NCI-H1105 treated with DMSO at 0.1 percent for 48 hours (cell line): ENCODE measurements at regions not wholly inside any gene's neighbourhood (a gene's known extent, or its start where the extent isn't known, plus 50 kb on each side); places are given as distances from the start of the nearest gene placed in this dataset.
A peak's percentile ranks its signal among the peaks of the same experiment; 100 is the strongest.

Experiments used
- DNase-seq: peaks from one replicate; lab custom pipeline; 2025; lab: John Stamatoyannopoulos, UW

DNA sequence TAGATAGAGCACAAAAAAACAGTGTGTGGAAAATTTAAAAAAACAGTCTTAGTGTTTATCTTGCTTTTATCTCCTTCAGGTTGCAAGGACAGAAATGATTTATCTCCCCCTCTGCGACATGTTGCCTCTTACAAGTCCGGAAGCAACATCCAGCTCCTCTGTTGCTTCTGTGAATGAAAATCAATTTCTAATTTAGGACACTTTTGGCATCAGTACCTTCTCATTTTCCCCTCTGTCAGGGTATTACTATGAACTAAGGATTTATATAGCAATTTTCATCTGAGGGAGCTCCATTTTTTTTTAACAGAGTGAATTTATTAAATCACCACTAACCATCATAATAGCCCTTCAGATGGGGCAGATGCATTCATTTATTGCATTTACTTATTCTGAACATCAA, 116.6 kb upstream of the PLXNC1 start:
- no peak for DNase-seq

DNA sequence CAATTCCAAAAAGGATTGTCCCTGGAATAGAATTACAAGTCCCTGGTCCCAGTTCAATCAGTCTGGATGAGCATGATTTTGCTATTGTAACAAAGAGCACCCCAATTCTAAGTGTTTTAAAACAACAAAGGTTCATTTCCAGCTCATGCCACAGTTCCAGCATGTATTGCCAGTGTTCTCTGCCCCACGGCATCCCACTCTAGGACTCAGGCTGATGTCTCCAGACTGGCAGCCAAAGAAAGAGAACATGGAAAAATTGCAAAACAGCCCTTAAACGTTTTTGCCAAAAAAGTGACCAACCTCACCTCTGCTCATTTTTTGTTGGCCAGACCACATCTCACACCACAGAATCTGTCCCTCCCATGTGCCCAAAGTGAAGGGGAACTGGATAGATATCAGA, 116.0 kb upstream of the PLXNC1 start:
- no peak for DNase-seq

DNA sequence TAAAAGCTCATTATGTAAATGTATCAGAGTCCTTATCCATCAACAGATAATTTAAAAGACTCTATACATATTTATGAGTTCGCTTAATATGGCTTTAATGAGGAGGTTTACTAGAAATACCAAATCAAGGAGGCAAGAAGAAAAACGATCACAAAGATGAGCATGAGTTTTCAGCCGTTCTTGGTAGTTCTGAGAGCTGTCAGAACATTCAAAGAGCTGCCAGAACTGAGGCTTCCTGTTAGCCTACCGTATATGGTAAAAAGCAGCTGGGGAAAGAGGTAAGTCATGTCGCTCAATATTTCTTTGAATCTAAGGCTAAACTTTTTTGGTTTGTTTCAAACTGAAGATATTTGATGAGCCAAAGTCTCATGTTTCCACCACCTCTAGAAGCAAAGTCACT, 115.3 kb upstream of the PLXNC1 start:
- DNase-seq, result no peak

DNA sequence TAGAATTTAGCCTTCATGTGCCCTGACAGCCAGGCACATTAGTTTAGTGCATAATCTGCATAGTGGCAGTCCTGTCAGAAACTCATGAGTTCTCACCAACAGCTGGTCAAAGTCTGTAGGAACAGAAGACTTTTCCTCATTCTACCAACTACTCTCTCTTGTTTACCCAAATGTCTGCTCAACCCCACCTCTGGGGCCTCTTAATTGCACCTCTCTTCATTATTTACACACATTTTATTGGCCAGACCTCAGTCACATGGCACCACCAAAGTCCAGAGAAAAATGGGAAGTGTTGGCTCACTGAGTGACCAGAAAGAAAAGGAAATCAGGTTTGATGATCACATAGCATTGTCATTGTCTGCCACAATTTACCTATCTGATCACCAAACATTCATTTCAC, 114.6 kb upstream of the PLXNC1 start:
- no peak for DNase-seq

DNA sequence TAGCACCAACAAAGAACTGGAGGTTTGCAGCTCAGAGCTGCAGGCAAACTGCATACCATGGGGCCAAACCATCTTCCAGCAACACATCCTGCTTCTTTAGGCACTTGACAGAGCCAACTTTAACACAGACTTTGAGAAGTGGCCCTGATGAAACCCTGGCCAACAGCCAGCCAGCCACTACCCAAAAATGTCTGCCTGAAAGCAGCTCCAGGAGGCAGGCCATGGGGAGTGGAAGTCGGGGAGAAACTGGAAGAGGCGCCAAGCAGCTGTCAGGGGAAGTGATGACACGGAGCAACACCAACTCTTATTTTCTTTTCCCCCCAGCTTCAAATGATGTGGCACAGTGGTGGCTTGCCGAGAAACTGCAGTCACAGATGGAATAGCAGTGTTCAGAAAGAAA, 110.9 kb upstream of the PLXNC1 start:
- DNase-seq, result no peak

DNA sequence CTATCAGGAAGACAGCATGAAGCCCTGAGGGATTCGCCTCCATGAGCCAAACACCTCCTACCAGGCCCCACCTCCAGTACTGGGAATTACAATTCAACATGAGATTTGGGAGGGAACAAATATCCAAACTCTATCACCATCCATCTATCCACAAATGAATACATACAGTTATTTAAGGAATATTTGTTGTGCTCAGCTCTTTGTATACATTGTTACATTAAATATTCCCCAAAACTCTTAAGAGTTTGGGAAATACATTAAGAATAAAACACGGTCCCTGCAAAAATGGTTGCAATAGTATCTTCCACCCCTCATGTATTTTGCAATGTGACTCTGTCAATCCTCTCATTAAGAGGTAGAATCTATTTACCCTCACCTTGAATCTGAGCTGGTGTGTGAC, 109.8 kb upstream of the PLXNC1 start:
- DNase-seq, result no peak

DNA sequence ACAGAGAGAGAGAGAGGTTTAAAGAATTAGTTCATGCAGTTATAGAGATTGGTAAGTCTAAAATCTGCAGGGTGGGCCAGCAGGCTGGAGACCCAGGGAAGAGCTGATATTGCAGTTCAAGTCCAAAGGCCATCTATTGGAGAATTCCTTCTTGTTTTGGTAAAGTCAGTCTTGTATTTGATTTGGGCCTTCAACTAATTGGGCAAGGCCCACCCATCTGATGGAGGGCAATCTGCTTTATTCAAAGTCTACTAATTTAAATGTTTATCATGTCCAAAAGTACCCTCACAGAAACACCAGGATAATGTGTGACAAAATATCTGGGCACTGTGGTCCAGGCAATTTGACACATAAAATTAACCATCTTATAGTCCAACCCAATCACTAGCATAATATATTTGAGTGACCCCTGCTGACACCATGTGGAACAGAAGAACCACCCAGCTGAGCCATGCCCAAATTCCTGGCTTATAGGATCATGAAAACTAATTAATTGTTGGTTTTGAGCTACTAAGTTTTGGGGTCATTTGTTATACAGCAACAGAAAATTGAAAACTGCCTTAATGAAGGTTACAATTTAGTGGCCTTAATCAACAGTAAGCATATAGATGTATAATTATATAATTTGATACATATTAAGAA, 109.1 kb upstream of the PLXNC1 start:
- DNase-seq, result no peak

DNA sequence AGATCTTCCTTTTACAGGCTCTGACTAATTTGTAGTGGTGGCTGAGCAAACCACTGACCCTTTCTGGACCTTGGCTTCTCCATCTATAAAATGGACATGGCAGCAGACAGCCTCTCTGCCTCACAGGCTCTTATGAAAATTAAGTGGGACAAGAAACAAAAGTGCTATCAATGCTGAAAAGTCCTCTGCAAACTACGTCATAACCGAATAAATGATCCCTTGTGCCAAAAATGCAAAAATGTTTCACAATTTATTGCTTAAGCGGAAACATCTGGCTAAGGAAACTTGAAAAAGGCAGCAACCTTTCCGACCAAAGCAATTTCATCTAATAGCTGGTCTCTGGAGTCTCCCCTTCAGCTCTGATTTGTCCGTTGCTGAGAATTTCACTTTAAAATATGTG, 108.5 kb upstream of the PLXNC1 start:
- no peak for DNase-seq

DNA sequence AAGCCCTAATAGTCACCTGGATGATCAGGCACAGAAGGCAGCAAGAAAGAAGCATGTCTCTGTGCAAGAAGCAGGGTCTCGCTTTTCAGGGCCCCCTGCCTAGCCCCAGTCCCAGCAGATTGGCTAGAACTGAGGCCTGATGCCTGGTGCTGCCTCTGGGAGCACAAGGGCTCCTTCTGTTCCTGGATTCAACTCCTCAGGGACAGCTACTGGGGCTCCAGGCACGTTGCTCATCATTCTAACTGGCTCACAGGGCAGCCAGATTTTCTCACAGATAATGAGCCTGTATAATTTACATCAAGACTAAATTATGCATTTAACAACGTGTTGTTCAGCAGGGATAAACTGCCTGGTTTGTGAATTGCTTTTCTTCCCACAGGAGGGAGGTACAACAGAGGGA, 106.5 kb upstream of the PLXNC1 start:
- no peak for DNase-seq

DNA sequence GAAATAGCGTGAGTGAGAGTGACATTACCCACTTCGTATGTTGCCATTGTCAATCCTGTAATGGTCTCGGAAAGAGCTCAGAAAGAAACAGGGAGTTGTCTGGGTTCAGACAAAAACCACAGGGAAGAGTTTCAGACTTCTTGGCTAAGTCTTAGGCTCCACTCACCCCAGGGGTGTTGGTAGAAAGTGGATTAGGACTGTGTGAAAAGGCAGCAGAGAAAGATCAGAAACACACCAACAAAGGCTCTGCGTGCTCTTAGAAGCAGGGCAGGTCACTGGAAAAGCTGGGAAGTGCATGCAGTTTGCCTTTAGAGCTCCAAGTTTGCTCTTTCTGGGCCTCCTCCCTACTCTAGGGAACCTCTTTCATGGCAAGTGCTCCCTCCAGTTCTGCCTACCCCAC, 106.1 kb upstream of the PLXNC1 start:
- DNase-seq, result no peak

DNA sequence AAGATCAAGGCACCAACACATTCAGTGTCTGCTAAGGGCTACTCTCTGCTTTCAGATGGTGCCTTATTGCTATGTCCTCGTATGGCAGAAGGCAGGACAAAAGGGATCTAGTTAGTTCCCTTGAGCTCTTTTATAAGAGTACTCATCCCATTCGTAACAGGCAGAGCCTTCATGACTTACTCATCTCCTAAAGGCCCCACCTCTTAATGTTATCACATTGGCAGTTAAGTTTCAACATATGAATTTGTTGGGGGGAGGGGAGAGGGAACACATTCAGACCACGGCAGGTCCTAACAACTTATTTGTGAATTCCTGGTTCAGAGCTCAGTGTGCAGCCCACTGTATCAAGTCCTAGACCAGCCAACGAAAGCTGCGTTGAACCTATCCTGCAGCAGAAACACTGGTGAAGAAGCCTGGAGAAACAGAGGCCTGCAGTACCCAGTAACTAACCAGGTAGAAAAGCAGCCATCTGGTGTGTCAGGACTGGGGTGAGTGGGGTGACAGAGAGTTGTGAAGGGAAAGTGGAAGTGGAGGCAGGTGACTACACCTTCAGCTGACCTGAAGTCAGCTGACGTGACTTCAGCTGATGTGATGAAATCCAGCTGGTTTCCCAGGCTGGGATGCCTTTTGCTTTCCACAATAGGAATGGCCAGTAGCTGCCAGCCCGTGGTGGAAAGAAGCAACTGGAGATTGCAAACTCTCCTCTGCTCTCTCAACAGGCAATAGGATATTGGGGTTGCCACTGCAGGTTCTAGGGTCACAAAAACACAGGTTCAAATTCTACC, 101.6 kb upstream of the PLXNC1 start:
- no peak for DNase-seq

DNA sequence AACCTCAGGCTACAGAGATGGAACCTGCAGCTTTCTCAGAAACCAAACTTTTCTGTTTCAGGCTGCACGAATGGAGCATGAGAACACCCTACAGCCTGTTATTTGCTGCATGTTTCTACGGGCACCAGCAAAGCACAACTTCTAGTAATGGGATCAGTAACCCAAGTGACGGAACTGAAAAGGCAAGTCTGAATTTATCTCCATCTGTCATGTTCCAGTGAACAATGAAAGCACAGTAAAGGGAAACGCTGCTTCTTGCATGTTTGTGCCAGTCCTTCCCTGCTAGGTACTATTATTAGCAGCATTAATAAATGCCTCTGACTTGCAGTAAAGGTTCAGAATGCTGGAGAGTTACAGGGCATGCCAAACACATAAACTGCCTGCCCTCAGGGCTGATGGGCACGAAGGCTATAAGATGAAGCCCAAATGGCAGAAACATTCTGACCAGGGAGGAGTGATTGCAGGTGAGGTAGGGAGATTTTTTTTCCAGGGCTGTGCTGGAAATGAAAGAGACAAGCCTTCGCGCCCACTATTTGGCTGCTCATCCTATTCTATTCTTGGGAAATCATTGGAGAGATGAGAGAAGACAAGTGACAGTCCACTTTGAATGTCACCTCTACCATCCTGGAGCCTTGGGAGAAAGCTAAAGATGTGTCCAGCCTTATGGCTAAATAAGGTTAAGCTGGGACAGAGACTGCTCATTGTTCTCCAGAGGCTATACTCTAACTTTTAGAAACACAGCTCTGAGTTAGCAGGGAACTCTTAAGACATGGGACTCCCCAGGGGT, 100.4 kb upstream of the PLXNC1 start:
- no peak for DNase-seq

DNA sequence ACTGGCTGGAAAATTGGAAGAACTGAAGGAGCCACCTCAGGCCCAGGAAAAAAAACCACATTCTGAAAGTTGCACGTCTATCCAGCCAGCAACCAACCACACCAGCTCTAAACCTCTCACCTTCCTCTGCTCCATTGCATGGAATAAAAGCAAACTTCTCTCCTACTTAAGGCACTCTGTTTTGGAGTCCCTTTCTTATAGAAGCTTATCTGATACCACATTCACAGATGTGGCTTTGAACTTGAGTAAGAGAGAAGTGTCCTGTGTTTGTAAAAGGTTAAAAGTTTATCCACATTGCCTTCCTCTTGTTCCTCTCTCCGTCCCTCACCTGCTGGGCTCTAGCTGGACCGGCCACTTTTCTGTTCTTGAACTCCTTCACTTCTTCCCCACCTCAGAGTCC, 99.6 kb upstream of the PLXNC1 start:
- no peak for DNase-seq

DNA sequence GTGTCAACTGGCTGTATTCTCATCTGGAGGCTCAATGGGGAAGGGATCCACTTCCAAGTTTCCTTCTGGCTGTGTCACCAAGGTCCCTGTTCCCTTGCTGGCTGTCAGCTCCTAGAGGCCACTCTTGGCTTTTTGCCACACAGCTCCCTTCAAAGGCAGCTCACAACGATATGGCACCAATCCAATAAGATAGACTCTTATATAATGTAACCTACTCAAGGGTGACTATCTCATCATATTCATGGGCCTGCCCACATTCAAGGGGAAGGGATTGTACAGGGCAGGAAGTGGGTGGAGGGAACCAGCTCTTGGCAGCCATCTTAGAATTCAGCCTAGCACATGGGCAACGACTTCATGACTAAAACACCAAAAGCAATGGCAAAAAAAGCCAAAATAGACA, 98.7 kb upstream of the PLXNC1 start:
- DNase-seq, result peak; percentile 38

DNA sequence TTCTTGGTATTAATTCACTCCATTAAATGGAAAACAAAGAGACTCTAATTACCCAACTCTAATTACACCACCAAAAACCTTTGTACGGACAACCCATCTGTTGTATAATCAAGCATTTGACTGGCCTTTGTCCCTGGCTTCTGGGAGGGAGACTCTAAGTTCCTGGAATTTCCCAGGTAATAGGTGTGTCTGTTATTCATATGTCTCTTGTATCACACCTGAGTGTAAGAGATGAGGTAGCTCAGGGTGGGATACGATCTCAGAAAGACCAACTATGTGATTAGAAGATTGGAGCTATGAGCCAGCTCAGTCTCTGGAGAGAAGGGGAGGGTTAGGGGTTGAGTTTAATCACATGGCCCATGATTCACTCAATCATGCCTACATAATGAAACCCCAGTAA, 94.7 kb upstream of the PLXNC1 start:
- no peak for DNase-seq

DNA sequence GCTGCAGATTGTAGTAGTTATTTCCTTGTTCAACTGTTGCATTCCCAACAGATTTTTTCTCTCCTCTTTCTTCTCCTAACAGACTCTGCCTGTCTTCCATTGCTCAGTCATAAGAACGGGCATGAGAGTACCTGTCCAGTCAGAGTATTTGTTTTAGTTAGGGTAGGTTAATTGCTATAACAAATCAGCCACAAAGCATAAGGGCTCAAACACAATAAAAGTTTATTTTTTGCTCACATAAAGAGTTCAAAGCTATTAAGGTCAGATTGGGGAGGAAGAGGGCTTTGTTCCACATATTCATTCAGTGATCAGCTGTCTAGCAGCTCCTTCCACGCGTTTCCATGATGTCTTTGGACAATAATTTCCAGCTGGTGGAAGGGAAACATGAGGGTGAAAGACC, 92.8 kb upstream of the PLXNC1 start:
- no peak for DNase-seq

DNA sequence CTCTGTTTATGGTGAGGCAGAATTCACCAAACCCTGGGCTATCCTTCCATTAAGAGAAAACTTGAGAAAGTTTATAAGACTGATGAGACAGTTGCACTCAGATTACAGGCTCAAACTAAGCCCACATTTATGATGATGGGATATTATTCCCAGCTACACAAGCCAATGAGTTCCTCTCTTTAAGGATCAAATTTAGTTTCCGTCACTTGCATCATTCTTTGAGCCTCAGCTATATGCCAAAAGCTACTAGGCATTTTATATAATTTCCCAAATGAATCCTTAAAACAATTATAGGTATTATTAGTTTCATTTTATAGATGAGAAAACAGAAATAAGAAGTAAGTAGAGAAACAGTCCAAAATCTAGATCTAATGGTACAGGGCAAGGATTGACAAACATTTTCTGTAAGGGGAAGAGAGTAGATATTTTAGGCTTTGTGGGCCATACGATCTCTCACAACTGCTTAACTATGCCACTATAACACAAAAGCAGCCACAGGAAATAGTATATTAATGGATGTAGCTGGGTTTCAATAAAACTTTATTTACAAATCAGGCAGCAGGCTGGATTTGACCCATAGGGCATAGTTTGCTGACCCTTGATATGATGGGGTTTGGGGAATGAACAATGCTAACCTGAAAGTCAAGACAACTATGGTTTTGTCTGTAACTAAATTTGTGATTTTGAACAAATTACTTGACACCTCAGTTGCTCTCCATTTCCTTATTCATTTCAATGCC, 91.8 kb upstream of the PLXNC1 start:
- DNase-seq, result no peak

DNA sequence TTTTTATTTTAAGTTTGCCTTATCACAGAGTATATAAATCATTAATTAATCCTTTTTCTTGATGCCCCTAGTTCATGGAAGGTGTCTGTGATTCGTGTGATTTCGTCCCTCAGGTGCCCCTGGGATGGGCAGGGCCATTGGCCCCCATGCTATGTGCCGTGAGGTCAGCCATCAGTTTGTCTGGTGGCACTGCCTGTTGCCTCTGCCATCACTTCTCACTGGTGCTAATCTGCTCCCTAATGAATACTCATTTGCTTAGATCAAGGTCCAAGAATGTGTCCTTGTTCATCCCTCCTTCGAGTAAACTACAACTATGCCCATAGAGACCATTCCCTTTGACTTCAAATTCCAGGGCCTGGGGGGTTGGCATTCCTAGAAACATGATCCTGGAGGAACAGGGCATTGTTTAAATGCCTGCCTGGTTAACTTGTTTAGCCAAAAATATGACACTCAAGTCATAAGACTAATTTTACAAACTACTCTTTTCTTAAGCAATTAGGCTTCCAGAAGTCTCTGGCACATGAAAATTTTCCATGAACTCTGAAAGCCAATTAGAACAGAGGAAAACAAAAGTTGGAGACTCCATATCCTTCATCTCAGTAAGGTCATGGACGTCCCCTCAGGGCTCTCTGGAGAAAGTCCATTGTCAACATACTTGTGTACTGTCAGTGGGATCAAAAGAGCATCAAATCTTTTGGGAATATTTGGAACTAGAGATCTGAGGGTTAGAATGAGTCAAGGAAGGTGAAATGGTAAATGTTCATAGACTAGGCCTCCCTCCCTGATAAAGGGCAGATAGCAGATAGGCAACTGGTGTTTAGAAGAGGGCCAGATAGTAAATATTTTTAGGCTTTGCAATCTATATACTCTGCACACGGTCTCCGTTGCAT, 90.9 kb upstream of the PLXNC1 start:
- no peak for DNase-seq

DNA sequence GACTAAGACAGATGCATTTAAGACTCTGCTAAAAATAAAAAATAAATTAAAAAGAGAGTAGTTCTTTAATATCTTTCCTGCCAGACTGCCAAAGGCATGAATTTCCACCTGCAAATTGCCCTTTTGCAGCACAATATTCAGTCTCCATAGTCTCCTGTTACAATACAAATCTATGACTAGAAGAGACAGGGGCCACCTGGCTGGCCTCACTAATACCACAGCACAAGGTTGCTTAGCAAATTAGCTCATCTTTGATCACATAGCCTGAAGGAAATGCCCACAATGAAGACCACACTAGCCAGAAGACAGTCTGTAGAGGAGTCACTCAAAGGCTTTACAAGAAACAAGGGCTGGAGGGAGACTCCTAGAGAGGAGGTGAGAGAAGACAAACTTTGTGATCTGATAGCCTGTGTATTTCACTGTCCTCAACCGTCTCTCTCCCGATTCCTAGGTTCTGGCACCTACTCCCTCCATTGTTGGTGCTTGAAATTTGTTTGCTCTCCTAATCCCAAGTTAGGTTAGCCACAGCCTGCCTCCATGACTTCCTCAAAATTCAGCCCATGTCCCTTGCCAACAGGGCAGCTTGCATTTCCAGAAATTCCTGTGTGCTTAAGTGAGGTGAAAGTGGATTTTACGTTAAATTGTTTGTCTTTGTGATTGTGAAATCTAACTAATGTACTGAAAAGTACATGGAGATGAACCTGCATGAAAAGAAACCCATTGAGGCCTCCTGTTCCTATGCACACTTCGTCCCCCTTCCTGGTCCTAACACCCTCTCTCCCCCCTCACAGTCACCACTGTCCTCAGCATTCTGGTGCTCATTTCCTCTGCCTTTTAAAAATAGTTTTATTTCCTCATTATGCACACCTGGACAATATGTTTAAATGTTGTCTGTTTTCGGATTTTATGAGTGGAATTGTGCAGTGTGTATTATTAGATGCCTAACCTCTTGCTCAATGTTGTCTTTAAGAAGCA, 88.7 kb upstream of the PLXNC1 start:
- no peak for DNase-seq

DNA sequence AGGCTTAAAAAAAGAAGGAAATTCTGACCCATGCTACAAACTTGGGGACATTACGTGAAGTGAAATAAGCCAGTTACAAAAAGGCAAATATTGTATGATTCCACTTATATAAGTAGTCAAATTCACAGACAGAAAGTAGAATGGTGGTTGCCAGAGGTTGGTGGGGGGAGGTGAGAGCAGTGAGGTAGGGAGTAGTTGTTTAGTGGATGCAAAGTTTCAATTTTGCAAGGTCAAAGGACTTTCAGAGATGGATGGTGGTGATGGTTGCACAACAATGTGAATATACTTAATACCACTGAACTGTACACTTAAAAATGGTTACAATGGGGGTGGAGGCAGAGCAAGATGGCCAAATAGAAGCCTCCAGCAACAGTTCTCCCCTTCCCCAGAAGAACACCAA, 86.2 kb upstream of the PLXNC1 start:
- DNase-seq, result no peak
